Stomach (tissue), 4 donors: ENCODE measurements at regions not wholly inside any gene's neighbourhood (a gene's known extent, or its start where the extent isn't known, plus 50 kb on each side); places are given as distances from the start of the nearest gene placed in this dataset.

Experiments used
- POLR2A ChIP-seq, 4 donors: fragments of 450-650 bp; IDR thresholded peaks; one replicate each; pipeline ENCODE4 v1.6.1; 2016; ENCODE audit warnings: antibody characterized with exemption in 4 of 4, control low read depth in 2 of 4, mild to moderate bottlenecking in 1 of 4, moderate library complexity in 1 of 4
- POLR2AphosphoS5 ChIP-seq, 3 donors: sonication (generic); formaldehyde crosslinking; IDR thresholded peaks; one replicate each; pipeline ENCODE4 v1.6.1; 2016; ENCODE audit warnings: antibody characterized with exemption in 3 of 3
- TF ChIP-seq, protein P1 (sequence below), 7 experiments: fragments of 450-650 bp in 4 of 7; fragments of 200-600 bp in 3 of 7; sonication (generic) in 3 of 7; IDR thresholded peaks; one replicate each; pipeline ENCODE4 v1.5.1; 2016 to 2019; ENCODE audit warnings: antibody characterized with exemption in 7 of 7, control low read depth in 2 of 7, mild to moderate bottlenecking in 1 of 7

DNA sequence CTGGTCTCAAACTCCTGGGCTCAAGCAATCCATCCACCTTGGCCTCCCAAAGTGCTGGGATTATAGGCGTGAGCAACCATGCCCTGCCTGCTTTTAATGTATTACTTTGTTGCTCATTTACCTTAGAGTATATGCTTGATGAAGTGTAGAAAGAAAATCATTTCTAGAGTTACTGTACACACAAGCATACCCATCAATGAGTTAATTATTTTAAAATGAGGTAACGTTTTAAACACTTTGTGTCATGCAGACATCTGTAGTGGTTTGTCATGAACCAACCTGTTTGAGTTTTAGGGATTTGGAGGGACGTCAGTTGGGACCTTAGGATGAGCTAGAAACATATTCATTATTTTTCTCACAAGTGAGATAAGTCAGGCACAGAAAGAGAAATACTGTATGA is 332.4 kb upstream of the IGF1R start:
- TF ChIP-seq, protein P1, sequence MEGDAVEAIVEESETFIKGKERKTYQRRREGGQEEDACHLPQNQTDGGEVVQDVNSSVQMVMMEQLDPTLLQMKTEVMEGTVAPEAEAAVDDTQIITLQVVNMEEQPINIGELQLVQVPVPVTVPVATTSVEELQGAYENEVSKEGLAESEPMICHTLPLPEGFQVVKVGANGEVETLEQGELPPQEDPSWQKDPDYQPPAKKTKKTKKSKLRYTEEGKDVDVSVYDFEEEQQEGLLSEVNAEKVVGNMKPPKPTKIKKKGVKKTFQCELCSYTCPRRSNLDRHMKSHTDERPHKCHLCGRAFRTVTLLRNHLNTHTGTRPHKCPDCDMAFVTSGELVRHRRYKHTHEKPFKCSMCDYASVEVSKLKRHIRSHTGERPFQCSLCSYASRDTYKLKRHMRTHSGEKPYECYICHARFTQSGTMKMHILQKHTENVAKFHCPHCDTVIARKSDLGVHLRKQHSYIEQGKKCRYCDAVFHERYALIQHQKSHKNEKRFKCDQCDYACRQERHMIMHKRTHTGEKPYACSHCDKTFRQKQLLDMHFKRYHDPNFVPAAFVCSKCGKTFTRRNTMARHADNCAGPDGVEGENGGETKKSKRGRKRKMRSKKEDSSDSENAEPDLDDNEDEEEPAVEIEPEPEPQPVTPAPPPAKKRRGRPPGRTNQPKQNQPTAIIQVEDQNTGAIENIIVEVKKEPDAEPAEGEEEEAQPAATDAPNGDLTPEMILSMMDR (IDR thresholded peaks at IDR 0.05), result no peak
- no peak for TF ChIP-seq POLR2AphosphoS5 (IDR thresholded peaks at IDR 0.05)
- no peak for TF ChIP-seq POLR2A (IDR thresholded peaks at IDR 0.05)
